ENCODE measurements at regions not wholly inside any gene's neighbourhood (a gene's known extent, or its start where the extent isn't known, plus 50 kb on each side); places are given as distances from the start of the nearest gene placed in this dataset.

DNA sequence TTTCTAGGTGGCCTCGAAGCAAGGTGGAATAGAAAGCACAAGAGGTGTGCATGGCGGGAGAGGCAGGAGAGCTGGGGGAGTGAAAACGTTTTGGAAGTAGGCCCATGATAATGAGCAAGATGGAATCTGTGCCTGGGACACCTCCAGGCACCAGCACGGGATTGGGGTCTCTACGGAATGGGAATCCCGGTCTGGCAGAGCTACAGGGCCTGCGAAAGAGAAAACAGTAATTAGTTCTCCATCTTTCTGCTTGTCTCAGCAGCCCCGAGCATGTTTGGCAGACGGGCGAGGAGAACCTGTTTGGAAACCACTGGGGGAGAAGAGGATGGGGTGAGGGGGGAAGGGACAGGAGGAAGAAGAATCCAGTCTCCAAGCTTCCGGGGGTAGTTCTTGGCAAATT is 258.7 kb downstream of the SOX9 start:
- TF ChIP-seq EZH2phosphoT487 (IDR thresholded peaks at IDR 0.05; ENCODE audit: unreplicated experiment) = no peak
- TF ChIP-seq ZNF114 (CRISPR knock-in tag; IDR thresholded peaks at IDR 0.05) = no peak

All from GM23338 (cell line).